Duodenal mucosa (tissue), 2 donors: ENCODE measurements at regions not wholly inside any gene's neighbourhood (a gene's known extent, or its start where the extent isn't known, plus 50 kb on each side); places are given as distances from the start of the nearest gene placed in this dataset.

Experiments used
- H3K27ac ChIP-seq: one replicate; pipeline ENCODE4 v1.7.0; 2013; ENCODE audit warnings: low read depth, low read length
- H3K27me3 ChIP-seq, 2 donors: one replicate each; pipeline ENCODE4 v1.7.0; 2013; ENCODE audit warnings: low read length in 2 of 2, control low read depth in 1 of 2; ENCODE audit not compliant: insufficient read depth in 2 of 2, control insufficient read depth in 1 of 2
- H3K36me3 ChIP-seq, 2 donors: one replicate each; pipeline ENCODE4 v1.7.0; 2013; ENCODE audit warnings: low read length in 2 of 2, control low read depth in 1 of 2; ENCODE audit not compliant: insufficient read depth in 2 of 2, control insufficient read depth in 1 of 2
- H3K4me1 ChIP-seq, 2 donors: one replicate each; pipeline ENCODE4 v1.7.0; 2013; ENCODE audit warnings: low read length in 2 of 2, control low read depth in 1 of 2; ENCODE audit not compliant: insufficient read depth in 2 of 2, control insufficient read depth in 1 of 2
- H3K4me3 ChIP-seq, 2 donors: one replicate each; pipeline ENCODE4 v1.7.0; 2013; ENCODE audit warnings: low read length in 2 of 2, low read depth in 1 of 2
- H3K9ac ChIP-seq, 2 donors: one replicate each; pipeline ENCODE4 v1.7.0; 2013; ENCODE audit warnings: low read length in 2 of 2, low read depth in 1 of 2
- H3K9me3 ChIP-seq, 2 donors: one replicate each; pipeline ENCODE4 v1.7.0; 2013; ENCODE audit warnings: low read length in 2 of 2, control low read depth in 1 of 2; ENCODE audit not compliant: control insufficient read depth in 1 of 2

DNA sequence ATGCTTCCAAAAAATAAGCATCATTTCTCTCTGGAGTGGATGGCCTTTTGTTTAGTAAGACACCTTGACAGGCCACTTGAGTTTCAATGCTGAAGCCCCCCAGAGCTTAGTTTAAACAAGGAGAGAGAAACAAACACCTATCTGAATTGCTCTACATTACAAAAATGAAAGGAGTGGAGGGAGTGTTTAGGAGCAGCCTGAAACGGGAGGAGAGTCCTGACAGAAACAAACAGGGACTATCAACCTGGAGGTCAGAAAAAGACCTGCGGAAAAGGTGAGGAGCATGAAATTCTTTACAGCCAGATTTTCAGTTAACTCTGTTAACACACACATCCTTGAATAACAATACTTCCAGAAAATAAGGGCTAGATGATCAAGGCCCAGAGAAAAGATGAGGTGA, 126.2 kb downstream of the NR4A2 start:
- Histone ChIP-seq H3K4me1 (no peaks in the 10 kb centered on the region), H3K9me3 (no peaks in the 10 kb centered on the region), H3K36me3 (no peaks in the 10 kb centered on the region), H3K27ac (no peak overlapping the region), H3K27me3 (no peaks in the 10 kb centered on the region), H3K9ac (no peak overlapping the region), H3K4me3 (no peak overlapping the region)

DNA sequence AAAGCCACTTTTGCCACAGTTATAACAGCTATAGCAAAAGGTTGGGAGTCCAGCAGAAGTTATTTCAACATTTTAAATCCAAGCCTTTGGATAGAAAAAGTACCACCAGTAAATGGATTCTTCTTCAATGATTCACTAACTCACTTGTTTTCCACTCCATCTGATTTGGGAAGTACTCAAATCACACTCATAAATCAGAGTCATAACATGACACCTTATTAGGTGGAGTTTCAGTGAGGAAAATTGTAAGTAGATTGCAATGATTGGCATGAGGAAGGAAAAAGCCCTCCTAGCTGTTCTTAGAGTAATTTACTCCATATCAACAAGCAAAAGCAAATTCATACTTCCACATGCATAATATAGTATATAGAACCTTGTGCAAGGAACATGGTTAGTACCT, 132.9 kb downstream of the NR4A2 start:
- Histone ChIP-seq H3K9me3 (no peaks in the 10 kb centered on the region), H3K36me3 (no peaks in the 10 kb centered on the region), H3K4me3 (no peak overlapping the region), H3K27me3 (no peaks in the 10 kb centered on the region), H3K27ac (no peak overlapping the region), H3K9ac (no peak overlapping the region), H3K4me1 (no peaks in the 10 kb centered on the region)

DNA sequence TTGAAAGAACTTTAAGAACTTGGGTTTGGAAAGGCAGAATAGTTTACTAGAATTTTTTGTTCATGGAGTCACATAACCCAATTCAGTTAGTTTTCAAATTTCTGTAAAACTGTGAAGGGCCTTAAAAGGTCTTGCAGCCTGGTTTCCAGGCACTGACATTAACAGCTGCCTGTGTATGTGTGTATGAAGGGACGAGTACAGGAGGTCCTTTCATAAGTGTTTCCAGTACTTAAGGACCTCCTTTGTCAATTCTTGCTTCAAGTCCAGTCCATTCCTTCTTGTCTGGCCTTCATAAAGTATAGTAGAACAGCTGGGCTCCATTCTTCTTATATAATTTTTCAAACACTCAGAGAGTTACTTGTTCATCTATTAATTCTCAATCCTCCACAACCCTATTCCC, 136.5 kb downstream of the NR4A2 start:
- H3K27me3 ChIP-seq = no peaks in the 10 kb centered on the region
- no peaks in the 10 kb centered on the region for H3K36me3 ChIP-seq
- no peak overlapping the region for H3K27ac ChIP-seq
- H3K9ac ChIP-seq = no peak overlapping the region
- H3K4me3 ChIP-seq = no peak overlapping the region
- H3K4me1 ChIP-seq = peaks cover 0 to 5% of the 10 kb centered on the region in 2 donors
- no peaks in the 10 kb centered on the region for H3K9me3 ChIP-seq

DNA sequence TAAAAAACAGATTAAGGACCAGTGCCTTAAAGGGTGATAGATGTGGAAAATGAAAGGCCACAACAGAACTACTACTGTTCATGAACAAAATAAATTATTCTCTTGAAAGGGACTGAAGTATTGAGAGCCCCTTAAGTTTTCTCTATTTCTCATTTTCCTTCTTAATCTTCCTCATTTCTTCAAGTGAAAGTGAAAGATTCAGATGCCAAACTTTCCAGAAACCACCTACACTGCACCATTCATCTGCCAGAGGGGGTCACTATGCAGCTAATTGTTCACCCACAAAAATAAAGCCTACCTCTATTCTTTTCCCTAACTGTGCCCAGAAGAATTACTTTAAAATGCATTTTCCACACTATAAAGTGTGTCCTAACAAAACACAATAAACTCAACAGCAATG, 140.1 kb downstream of the NR4A2 start:
- H3K27ac ChIP-seq = no peak overlapping the region

DNA sequence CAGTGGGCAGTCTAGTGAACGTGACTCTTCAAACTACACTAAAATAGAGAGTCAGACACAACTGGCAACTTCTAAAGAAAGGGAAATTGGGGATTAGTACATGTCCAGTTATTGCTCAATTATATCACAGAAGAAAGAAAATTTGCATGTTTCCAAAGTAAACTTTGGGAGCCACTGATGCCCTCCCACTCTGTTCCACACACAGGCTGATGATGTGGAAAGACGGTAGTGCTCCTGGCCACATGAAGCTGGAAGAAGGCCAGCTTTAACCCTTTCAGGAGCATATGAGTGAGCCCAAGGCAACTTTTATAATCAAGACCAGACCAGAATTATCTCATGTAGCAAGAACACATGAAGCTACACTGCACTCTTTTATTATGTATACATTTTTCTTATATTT, 141.0 kb downstream of the NR4A2 start:
- no peaks in the 10 kb centered on the region for H3K27me3 ChIP-seq
- no peak overlapping the region for H3K4me3 ChIP-seq
- H3K4me1 ChIP-seq = peaks cover 0 to 12% of the 10 kb centered on the region in 2 donors
- H3K36me3 ChIP-seq = no peaks in the 10 kb centered on the region
- no peak overlapping the region for H3K9ac ChIP-seq
- H3K27ac ChIP-seq = no peak overlapping the region
- H3K9me3 ChIP-seq = no peaks in the 10 kb centered on the region

More for the DNA sequence above, 140.1 kb downstream of the NR4A2 start:
- H3K4me1 ChIP-seq = peaks cover 0 to 12% of the 10 kb centered on the region in 2 donors
- H3K4me3 ChIP-seq = no peak overlapping the region
- no peaks in the 10 kb centered on the region for H3K9me3 ChIP-seq
- H3K36me3 ChIP-seq = no peaks in the 10 kb centered on the region
- H3K27me3 ChIP-seq = no peaks in the 10 kb centered on the region
- H3K9ac ChIP-seq = no peak overlapping the region

DNA sequence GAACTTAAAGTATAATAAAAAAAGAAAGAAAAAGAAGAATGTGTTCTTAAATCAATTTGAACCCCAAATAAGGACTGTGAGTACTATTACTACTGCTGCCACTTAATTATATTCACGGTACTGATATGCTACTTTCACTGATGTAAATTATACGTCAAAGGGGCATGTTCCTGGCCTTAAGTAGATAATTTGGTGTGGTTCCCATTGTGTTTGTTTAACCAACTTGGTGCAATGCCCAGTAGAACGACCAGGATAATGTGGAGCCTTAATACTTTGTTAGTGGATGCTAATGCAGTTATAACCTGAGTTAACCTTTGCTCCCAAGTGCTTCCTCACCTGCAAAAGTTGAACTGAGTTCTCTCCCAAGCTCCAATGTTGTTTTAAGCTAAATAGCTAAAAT, 142.0 kb downstream of the NR4A2 start:
- Histone ChIP-seq H3K9ac (no peak overlapping the region), H3K36me3 (no peaks in the 10 kb centered on the region), H3K27ac (no peak overlapping the region), H3K4me3 (no peak overlapping the region), H3K9me3 (no peaks in the 10 kb centered on the region), H3K4me1 (peaks cover 0 to 12% of the 10 kb centered on the region in 2 donors), H3K27me3 (no peaks in the 10 kb centered on the region)

DNA sequence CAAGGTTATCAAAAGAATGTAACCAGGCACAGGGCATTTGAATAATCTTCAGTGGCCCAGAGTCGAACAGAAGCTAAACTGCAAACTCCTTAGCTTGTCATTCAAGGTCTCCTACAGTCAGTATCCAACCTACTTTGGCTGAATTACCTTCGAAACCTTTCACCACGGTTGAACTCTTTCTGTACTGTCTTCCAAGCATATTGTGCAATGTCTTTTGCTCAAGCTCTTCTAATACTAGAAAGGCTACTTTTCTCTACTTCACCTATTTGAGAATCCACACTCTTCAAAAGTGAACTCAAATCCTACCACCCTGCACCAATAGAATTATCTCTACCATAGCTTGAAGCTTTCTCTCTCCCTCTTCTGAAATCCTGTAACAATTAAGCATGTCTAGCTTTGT, 142.9 kb downstream of the NR4A2 start:
- Histone ChIP-seq H3K9ac (no peak overlapping the region), H3K4me3 (no peak overlapping the region), H3K9me3 (no peaks in the 10 kb centered on the region), H3K36me3 (no peaks in the 10 kb centered on the region), H3K27ac (no peak overlapping the region), H3K4me1 (peaks cover 0 to 12% of the 10 kb centered on the region in 2 donors), H3K27me3 (no peaks in the 10 kb centered on the region)

DNA sequence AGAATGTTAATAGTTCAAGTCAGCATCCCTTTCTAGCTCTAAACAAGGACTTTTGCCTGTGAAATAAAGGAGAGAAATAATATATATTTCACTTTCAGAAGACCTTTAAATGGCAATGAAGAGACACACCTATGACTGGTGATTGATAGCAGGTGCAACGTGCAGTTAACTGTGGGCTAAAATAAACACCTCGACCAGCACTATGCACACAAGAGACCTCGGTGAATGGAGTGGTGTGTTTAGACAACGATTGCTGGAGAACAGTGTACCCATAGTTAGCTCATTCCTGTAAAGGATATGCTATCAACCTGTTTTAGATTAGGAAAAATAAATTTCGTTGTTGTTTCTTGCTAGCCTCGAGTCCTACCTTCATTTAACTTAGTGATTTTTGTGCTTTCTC, 143.4 kb downstream of the NR4A2 start:
- Histone ChIP-seq H3K27ac (no peak overlapping the region), H3K27me3 (no peaks in the 10 kb centered on the region), H3K9me3 (no peaks in the 10 kb centered on the region), H3K9ac (no peak overlapping the region), H3K4me1 (peaks cover 0 to 12% of the 10 kb centered on the region in 2 donors), H3K36me3 (no peaks in the 10 kb centered on the region), H3K4me3 (no peak overlapping the region)

DNA sequence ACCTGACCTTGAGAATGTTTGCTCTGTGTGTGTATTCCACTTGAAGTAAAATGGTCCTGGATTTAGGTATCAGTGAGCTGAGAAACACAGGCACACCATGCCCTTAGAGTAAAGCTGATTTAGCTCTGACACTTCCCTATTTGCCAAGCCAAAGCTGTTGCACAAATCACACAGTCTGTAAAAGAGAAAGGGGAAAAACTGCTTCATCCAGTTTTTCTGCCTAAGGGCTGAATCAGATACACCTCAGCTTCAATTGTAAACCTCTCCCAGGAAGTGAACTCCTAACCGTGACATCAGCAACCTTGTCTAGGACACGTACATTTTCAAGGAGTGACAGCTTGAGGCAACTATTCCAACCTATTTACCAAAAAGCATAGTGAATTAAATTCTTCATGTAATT, 150.4 kb downstream of the NR4A2 start:
- H3K27ac ChIP-seq = peak overlapping the region; percentile 69
- peak overlapping the region in 1 of 2 donors; percentile 45 for H3K9ac ChIP-seq
- H3K4me3 ChIP-seq = peak overlapping the region in 1 of 2 donors; percentile 5

DNA sequence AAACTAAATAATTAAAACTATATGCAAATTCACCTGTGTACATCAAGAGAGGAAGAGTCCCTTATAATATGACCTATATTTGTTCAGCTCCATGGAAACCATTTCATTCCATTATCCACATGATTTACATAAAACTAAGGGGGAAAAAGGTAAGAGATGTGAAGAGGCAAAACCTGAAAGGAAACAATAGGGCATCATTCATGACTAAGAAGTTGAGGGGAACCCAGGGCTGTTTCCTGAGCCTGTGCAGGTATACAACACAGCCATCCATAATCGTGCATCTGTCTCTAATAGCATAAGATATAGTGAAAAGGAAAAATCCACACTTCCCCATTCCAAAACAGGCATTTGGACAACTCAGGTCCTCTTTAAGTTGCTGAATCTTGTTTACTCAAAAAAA, 151.3 kb downstream of the NR4A2 start:
- Histone ChIP-seq H3K9ac (peak overlapping the region in 1 of 2 donors; percentile 12), H3K4me1 (peaks cover 0 to 16% of the 10 kb centered on the region in 2 donors), H3K27ac (no peak overlapping the region), H3K9me3 (no peaks in the 10 kb centered on the region), H3K27me3 (no peaks in the 10 kb centered on the region), H3K36me3 (no peaks in the 10 kb centered on the region), H3K4me3 (no peak overlapping the region)

More for the DNA sequence above, 150.4 kb downstream of the NR4A2 start:
- Histone ChIP-seq H3K4me1 (peaks cover 0 to 16% of the 10 kb centered on the region in 2 donors), H3K36me3 (no peaks in the 10 kb centered on the region), H3K9me3 (no peaks in the 10 kb centered on the region), H3K27me3 (no peaks in the 10 kb centered on the region)

DNA sequence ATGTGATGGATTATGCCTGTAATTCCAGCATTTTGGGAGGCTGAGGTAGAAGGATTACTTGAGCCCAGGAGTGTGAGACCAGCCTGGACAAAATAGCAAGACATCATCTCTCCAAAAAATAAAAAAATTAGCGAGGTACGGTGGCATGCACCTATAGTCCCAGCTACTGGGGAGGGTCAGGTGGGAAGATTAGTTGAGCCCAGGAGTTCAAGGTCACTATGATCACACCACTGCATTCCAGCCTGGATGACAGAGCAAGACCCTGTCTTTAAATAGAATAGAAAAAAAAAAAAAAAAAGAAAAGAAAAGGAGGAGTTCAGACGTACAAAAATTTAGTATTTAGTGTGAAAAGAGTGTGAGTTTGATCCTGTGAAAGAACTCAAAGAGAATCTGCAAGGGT, 154.9 kb downstream of the NR4A2 start:
- H3K9me3 ChIP-seq = no peaks in the 10 kb centered on the region
- H3K4me3 ChIP-seq = no peak overlapping the region
- no peak overlapping the region for H3K27ac ChIP-seq
- no peak overlapping the region for H3K9ac ChIP-seq
- H3K36me3 ChIP-seq = no peaks in the 10 kb centered on the region
- no peaks in the 10 kb centered on the region for H3K27me3 ChIP-seq
- peaks cover 0 to 16% of the 10 kb centered on the region in 2 donors for H3K4me1 ChIP-seq
